Smooth muscle cell (in vitro differentiated cells): ENCODE measurements at regions not wholly inside any gene's neighbourhood (a gene's known extent, or its start where the extent isn't known, plus 50 kb on each side); places are given as distances from the start of the nearest gene placed in this dataset.

ENCODE experiments used
- DNase-seq: peaks from one replicate; lab custom pipeline; 2025; ENCODE audit not compliant: unreplicated experiment; lab: John Stamatoyannopoulos, UW
- H2AFZ ChIP-seq: fragments of 200-600 bp; sonication (generic); 2 replicates; pipeline ENCODE4 v1.6.0; 2016; ENCODE audit warnings: antibody characterized with exemption, low read depth, mild to moderate bottlenecking
- H3F3A ChIP-seq: fragments of 200-600 bp; sonication (generic); 2 replicates; pipeline ENCODE4 v1.6.0; 2017; ENCODE audit warnings: antibody characterized with exemption, low read depth
- H3K27ac ChIP-seq: fragments of 200-600 bp; sonication (generic); 2 replicates; pipeline ENCODE4 v1.5.1; 2016; ENCODE audit warnings: low read depth, mild to moderate bottlenecking
- H3K27me3 ChIP-seq: fragments of 200-600 bp; sonication (generic); 2 replicates; pipeline ENCODE4 v1.6.1; 2016; ENCODE audit warnings: low read depth, mild to moderate bottlenecking
- H3K36me3 ChIP-seq: fragments of 200-600 bp; sonication (generic); 2 replicates; pipeline ENCODE4 v1.5.1; 2016; ENCODE audit warnings: low read depth
- H3K4me1 ChIP-seq: fragments of 200-600 bp; sonication (generic); 2 replicates; pipeline ENCODE4 v1.5.1; 2016; ENCODE audit warnings: low read depth
- H3K4me2 ChIP-seq: fragments of 200-600 bp; sonication (generic); 2 replicates; pipeline ENCODE4 v1.6.0; 2016; ENCODE audit warnings: mild to moderate bottlenecking
- H3K4me3 ChIP-seq: fragments of 200-600 bp; sonication (generic); 2 replicates; pipeline ENCODE4 v1.5.1; 2016; ENCODE audit warnings: mild to moderate bottlenecking
- H3K79me2 ChIP-seq: fragments of 200-600 bp; sonication (generic); 2 replicates; pipeline ENCODE4 v1.6.0; 2016; ENCODE audit warnings: low read depth, mild to moderate bottlenecking
- H3K9ac ChIP-seq: fragments of 200-600 bp; sonication (generic); 2 replicates; pipeline ENCODE4 v1.6.0; 2016; ENCODE audit warnings: low read depth
- H3K9me3 ChIP-seq: fragments of 200-600 bp; sonication (generic); replicated peaks from 2 replicates; pipeline ENCODE4 v1.5.1; 2016; ENCODE audit warnings: low read depth
- H4K20me1 ChIP-seq: fragments of 200-600 bp; sonication (generic); 2 replicates; pipeline ENCODE4 v1.6.0; 2016; ENCODE audit warnings: low read depth
- WGBS: methylation state at CpG from one replicate; pipeline ENCODE4 v1.1.7; 2016; ENCODE audit warnings: low lambda C conversion rate; 5-methylcytosine and 5-hydroxymethylcytosine counted together
- TF ChIP-seq, protein P1 (sequence below): fragments of 200-600 bp; sonication (generic); IDR thresholded peaks from 2 replicates; pipeline ENCODE4 v1.5.1; 2017; ENCODE audit warnings: borderline replicate concordance, mild to moderate bottlenecking, antibody characterized with exemption; ENCODE audit not compliant: insufficient read depth, poor library complexity, severe bottlenecking

DNA sequence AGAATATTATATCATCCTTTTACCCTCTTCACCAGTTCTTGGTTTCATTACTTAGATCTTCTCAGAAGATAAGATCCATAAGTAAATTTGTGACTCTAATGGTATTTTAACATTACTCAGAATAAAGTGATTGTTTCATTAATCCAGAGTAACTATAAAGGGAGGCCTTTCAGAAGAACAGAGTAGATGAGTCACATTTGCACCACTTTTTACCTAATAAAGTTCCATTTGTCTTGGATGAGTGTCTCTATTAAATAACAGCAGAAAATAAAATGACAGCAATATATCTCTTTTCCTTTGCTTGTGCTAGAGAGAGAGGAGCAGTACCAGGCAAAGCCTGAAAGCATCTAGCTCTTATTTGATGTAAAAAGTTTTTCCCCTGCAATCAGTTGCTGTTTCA lies 926.5 kb upstream of the CNTNAP5 start:
- DNase-seq = no peak
- H3F3A ChIP-seq = no peaks in the 10 kb centered on the region
- H3K4me1 ChIP-seq = no peaks in the 10 kb centered on the region
- no peak overlapping the region for H3K27ac ChIP-seq
- H4K20me1 ChIP-seq = no peaks in the 10 kb centered on the region
- H3K9me3 ChIP-seq = no peaks in the 10 kb centered on the region
- TF ChIP-seq, protein P1, sequence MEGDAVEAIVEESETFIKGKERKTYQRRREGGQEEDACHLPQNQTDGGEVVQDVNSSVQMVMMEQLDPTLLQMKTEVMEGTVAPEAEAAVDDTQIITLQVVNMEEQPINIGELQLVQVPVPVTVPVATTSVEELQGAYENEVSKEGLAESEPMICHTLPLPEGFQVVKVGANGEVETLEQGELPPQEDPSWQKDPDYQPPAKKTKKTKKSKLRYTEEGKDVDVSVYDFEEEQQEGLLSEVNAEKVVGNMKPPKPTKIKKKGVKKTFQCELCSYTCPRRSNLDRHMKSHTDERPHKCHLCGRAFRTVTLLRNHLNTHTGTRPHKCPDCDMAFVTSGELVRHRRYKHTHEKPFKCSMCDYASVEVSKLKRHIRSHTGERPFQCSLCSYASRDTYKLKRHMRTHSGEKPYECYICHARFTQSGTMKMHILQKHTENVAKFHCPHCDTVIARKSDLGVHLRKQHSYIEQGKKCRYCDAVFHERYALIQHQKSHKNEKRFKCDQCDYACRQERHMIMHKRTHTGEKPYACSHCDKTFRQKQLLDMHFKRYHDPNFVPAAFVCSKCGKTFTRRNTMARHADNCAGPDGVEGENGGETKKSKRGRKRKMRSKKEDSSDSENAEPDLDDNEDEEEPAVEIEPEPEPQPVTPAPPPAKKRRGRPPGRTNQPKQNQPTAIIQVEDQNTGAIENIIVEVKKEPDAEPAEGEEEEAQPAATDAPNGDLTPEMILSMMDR = no peak
- H2AFZ ChIP-seq = peak overlapping the region; percentile 29
- no peaks in the 10 kb centered on the region for H3K79me2 ChIP-seq
- H3K9ac ChIP-seq = no peak overlapping the region
- H3K36me3 ChIP-seq = no peaks in the 10 kb centered on the region
- H3K27me3 ChIP-seq = no peaks in the 10 kb centered on the region
- H3K4me3 ChIP-seq = no peak overlapping the region
- H3K4me2 ChIP-seq = no peak overlapping the region

DNA sequence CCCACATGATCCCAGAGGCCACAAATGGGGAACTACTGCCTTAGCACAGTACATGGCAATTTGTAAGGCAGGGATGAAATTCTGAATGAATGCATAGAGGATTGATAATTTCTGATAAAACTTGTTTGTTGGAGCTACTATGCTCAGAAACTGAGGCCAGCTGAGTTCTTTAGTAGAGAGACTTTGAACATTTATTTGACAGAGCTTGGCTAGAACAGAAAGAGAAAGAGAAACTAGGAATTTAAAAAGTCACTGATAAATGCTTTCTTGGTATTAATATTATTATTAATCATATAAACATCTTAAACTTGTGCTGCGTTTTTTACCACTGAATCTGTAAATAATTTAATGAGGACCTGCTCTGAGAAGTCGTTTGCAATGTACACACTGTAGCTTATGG lies 923.7 kb upstream of the CNTNAP5 start:
- Histone ChIP-seq H3K36me3 (no peaks in the 10 kb centered on the region), H3K4me1 (no peaks in the 10 kb centered on the region), H3K79me2 (no peaks in the 10 kb centered on the region), H3K27ac (no peak overlapping the region), H3K4me2 (no peak overlapping the region), H3K4me3 (no peak overlapping the region), H2AFZ (no peak overlapping the region), H3K9ac (no peak overlapping the region), H3K9me3 (no peaks in the 10 kb centered on the region), H3F3A (no peaks in the 10 kb centered on the region), H4K20me1 (no peaks in the 10 kb centered on the region), H3K27me3 (no peaks in the 10 kb centered on the region)
- TF ChIP-seq, protein P1 = no peak
- DNase-seq = no peak
- WGBS = 55% methylated on average over 2 of the region's 2 CpGs

DNA sequence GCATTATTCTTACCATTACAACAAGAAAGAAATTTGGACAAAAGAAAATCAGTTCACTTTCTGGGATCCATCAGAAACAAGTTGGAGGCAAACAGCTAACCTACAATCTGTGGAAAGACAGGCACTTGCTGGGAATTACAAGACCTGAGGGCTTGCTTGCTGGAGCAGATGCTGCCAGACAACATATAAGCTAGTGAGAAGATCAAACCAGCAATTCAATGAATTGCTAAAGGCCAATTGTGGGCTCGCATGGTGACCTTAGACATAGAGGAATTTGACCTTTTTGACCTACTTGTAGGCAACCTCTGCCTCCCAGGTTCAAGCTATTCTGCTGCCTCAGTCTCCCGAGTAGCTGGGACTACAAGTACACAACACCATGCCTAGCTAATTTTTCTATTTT lies 921.2 kb upstream of the CNTNAP5 start:
- no peaks in the 10 kb centered on the region for H3F3A ChIP-seq
- no peak overlapping the region for H3K27ac ChIP-seq
- WGBS = 84% methylated on average over 2 of the region's 2 CpGs
- no peaks in the 10 kb centered on the region for H3K27me3 ChIP-seq
- no peak overlapping the region for H2AFZ ChIP-seq
- no peaks in the 10 kb centered on the region for H3K9me3 ChIP-seq
- no peaks in the 10 kb centered on the region for H3K4me1 ChIP-seq
- no peak overlapping the region for H3K9ac ChIP-seq
- H3K4me2 ChIP-seq = no peak overlapping the region
- no peak for DNase-seq
- H3K4me3 ChIP-seq = no peak overlapping the region
- no peaks in the 10 kb centered on the region for H3K36me3 ChIP-seq
- TF ChIP-seq, protein P1 = no peak
- H3K79me2 ChIP-seq = no peaks in the 10 kb centered on the region
- no peaks in the 10 kb centered on the region for H4K20me1 ChIP-seq

DNA sequence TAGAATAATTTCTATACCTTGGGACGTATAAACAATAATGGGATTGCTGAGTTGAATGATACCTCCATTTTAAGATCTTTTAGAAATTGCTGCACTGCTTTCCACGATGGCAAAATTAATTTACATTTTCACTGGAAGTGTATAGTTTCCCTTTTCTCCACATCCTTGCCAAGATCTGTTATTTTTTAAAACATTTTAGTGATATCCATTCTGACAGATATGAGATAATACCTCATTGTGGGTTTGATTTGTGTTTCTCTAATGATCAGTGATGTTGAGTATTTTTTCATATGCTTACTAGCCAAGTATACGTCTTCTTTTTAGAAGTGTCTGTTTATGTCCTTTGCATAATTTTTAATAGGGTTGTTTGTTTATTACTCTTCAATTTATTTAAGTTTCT lies 908.5 kb upstream of the CNTNAP5 start:
- H3K9ac ChIP-seq = no peak overlapping the region
- H3K4me1 ChIP-seq = no peaks in the 10 kb centered on the region
- H3K79me2 ChIP-seq = no peaks in the 10 kb centered on the region
- no peaks in the 10 kb centered on the region for H4K20me1 ChIP-seq
- no peak for DNase-seq
- WGBS = 91% methylated on average over 3 of the region's 3 CpGs
- H3K9me3 ChIP-seq = no peaks in the 10 kb centered on the region
- no peaks in the 10 kb centered on the region for H3K36me3 ChIP-seq
- H3K27ac ChIP-seq = no peak overlapping the region
- no peak overlapping the region for H3K4me2 ChIP-seq
- no peaks in the 10 kb centered on the region for H3K27me3 ChIP-seq
- no peaks in the 10 kb centered on the region for H3F3A ChIP-seq
- TF ChIP-seq, protein P1 = no peak
- H2AFZ ChIP-seq = no peak overlapping the region
- no peak overlapping the region for H3K4me3 ChIP-seq
